ENCODE measurements at regions not wholly inside any gene's neighbourhood (a gene's known extent, or its start where the extent isn't known, plus 50 kb on each side); places are given as distances from the start of the nearest gene placed in this dataset.

- TF ChIP-seq CTCF (IDR thresholded peaks at IDR 0.05) (no peak), POLR2A (IDR thresholded peaks at IDR 0.05) (no peak), EP300 (IDR thresholded peaks at IDR 0.05; ENCODE audit: low read depth) (no peak), POLR2AphosphoS5 (IDR thresholded peaks at IDR 0.05) (no peak)
Observed at GRCh38 chr18:78102135-78102534, 852.5 kb downstream of the GALR1 start.
